HepG2 (cell line): ENCODE measurements at regions not wholly inside any gene's neighbourhood (a gene's known extent, or its start where the extent isn't known, plus 50 kb on each side); places are given as distances from the start of the nearest gene placed in this dataset.

Experiments used
- ATAC-seq: fragments of 200-7000 bp; cut with Tn5 transposase; 3 replicates; pipeline ENCODE4 v1.9.1; 2020; ENCODE audit warnings: mild to moderate bottlenecking, moderate library complexity
- BruUV-seq: library from RNA; stranded (reverse); fragments of 400-500 nt; replicated peaks from 2 replicates; lab custom pipeline; 2021; lab: Mats Ljungman, UMichigan
- CTCF ChIA-PET: fragments of 300-600 bp; formaldehyde crosslinking; extraction: SDS; loops from one replicate; lab custom pipeline; 2021; ENCODE audit warnings: low total read pairs, inconsistent platforms, low intra/inter-chr PET ratio; lab: Yijun Ruan, JAX
- POLR2A ChIA-PET: fragments of 350-600 bp; sonication (Branson Sonifier 250); formaldehyde crosslinking; loops from one replicate; lab custom pipeline; 2020; ENCODE audit warnings: antibody characterized with exemption, inconsistent platforms; lab: Yijun Ruan, JAX
- DNase-seq: peaks from one replicate; pipeline ENCODE4 v3.0.0-alpha.2; 2015; ENCODE audit warnings: low spot score
- FAIRE-seq: peaks from 3 replicates; lab custom pipeline; 2011; peaks lifted over from hg19 to GRCh38; lab: Jason Lieb, UNC
- H2AFZ ChIP-seq: one replicate; pipeline ENCODE4 v1.6.1; 2011; ENCODE audit warnings: low read length, inconsistent platforms
- H3K27ac ChIP-seq: fragments of 300-600 bp; 3 replicates; pipeline ENCODE4 v1.8.0; 2011; ENCODE audit warnings: mixed run types, mild to moderate bottlenecking, mixed read lengths, low read length, inconsistent platforms; ENCODE audit not compliant: insufficient read depth; ENCODE audit errors: extremely low read length
- H3K27me3 ChIP-seq, 2 experiments: fragments of 200-600 bp in 1 of 2; 2 replicates in 1 of 2; 3 replicates in 1 of 2; pipeline versions ENCODE4 v1.6.0 to v1.8.0; 2011; ENCODE audit warnings: low read length in 2 of 2, mild to moderate bottlenecking in 2 of 2, moderate library complexity in 2 of 2, inconsistent platforms in 1 of 2; ENCODE audit not compliant: insufficient read depth in 2 of 2, control insufficient read depth in 1 of 2
- H3K36me3 ChIP-seq, 2 experiments: fragments of 200-600 bp in 1 of 2; replicated peaks in 1 of 2; 2 replicates in 1 of 2; 3 replicates in 1 of 2; pipeline versions ENCODE4 v1.5.1 to v1.8.0; 2011; ENCODE audit warnings: low read length in 2 of 2, inconsistent platforms in 1 of 2; ENCODE audit not compliant: insufficient read depth in 2 of 2, control insufficient read depth in 1 of 2
- H3K4me1 ChIP-seq: 2 replicates; pipeline ENCODE4 v1.5.1; 2012; ENCODE audit warnings: low read length, inconsistent platforms; ENCODE audit not compliant: insufficient read depth
- H3K4me2 ChIP-seq: 2 replicates; pipeline ENCODE4 v1.6.0; 2011; ENCODE audit warnings: low read depth, low read length, inconsistent platforms
- H3K4me3 ChIP-seq, 3 experiments: fragments of 200-600 bp in 1 of 3; sonication (generic), shearing (Covaris generic) in 1 of 3; replicated peaks in 1 of 3; 2 replicates each; pipeline ENCODE4 v1.5.1; 2011 to 2016; ENCODE audit warnings: low read length in 3 of 3, inconsistent platforms in 2 of 3, low read depth in 2 of 3, mild to moderate bottlenecking in 2 of 3, control low read depth in 1 of 3, mixed read lengths in 1 of 3; ENCODE audit not compliant: insufficient read depth in 1 of 3
- H3K79me2 ChIP-seq: one replicate; pipeline ENCODE4 v1.6.1; 2011; ENCODE audit warnings: low read length, inconsistent platforms; ENCODE audit not compliant: insufficient read depth
- H3K9ac ChIP-seq: 2 replicates; pipeline ENCODE4 v1.6.0; 2011; ENCODE audit warnings: mild to moderate bottlenecking, low read depth, low read length, inconsistent platforms; ENCODE audit not compliant: insufficient read depth
- H3K9me3 ChIP-seq: 2 replicates; pipeline ENCODE4 v1.5.1; 2012; ENCODE audit warnings: mild to moderate bottlenecking, low read length
- H4K20me1 ChIP-seq: 2 replicates; pipeline ENCODE4 v1.6.0; 2011; ENCODE audit warnings: inconsistent platforms, mild to moderate bottlenecking, low read length, moderate library complexity; ENCODE audit not compliant: insufficient read depth
- ATM ChIP-seq: fragments of 450-650 bp; IDR thresholded peaks from 2 replicates; pipeline ENCODE4 v1.7.1; 2017; ENCODE audit warnings: mild to moderate bottlenecking, borderline replicate concordance
- MAFF ChIP-seq: IDR thresholded peaks from 2 replicates; pipeline ENCODE4 v1.6.1; 2011; ENCODE audit warnings: low read depth, low read length, improper control_type of control experiment
- MAFK ChIP-seq, 2 experiments: IDR thresholded peaks in 1 of 2; conservative IDR thresholded peaks in 1 of 2; 2 replicates each; pipeline ENCODE4 v1.6.1; 2011; ENCODE audit warnings: improper control_type of control experiment in 2 of 2, low read length in 2 of 2
- NCOA1 ChIP-seq: sonication (generic); formaldehyde crosslinking; IDR thresholded peaks from 2 replicates; pipeline ENCODE4 v1.9.0; 2021; ENCODE audit warnings: missing genetic modification reagents
- ZBTB25 ChIP-seq: IDR thresholded peaks from 2 replicates; pipeline ENCODE4 v1.6.1; 2018; ENCODE audit warnings: missing genetic modification reagents
- ZNF232 ChIP-seq: sonication (generic); formaldehyde crosslinking; IDR thresholded peaks from 2 replicates; pipeline ENCODE4 v1.4.0; 2020; ENCODE audit warnings: missing genetic modification reagents, borderline replicate concordance
- WGBS: methylation state at CpG from one replicate; pipeline ENCODE4 v1.1.6; 2017; ENCODE audit warnings: low lambda C conversion rate; 5-methylcytosine and 5-hydroxymethylcytosine counted together
- in situ Hi-C: cut with HindIII; loops from 2 replicates; pipeline ENCODE4 v1.10.0; 2017; ENCODE audit warnings: low pct_unique_long_range_greater_than_20kb; ENCODE audit not compliant: extremely low pct_ligation_motif_present
- intact Hi-C: fragments of 100-400 bp; cut with micrococcal nuclease; formaldehyde crosslinking; loops from one replicate; pipeline ENCODE4 v1.10.0; 2022; ENCODE audit not compliant: unreplicated experiment

GRCh38 chr6:113394729-113395128 is 462.4 kb upstream of the MARCKS start:
- H3K4me2 ChIP-seq: no peak overlapping the region
- no peak overlapping the region for H3K9ac ChIP-seq
- DNase-seq (no peak), FAIRE-seq (no peak), ATAC-seq (no peak)
- H3K9me3 ChIP-seq: no peaks in the 10 kb centered on the region
- H3K79me2 ChIP-seq: no peaks in the 10 kb centered on the region
- ChIA-PET CTCF (no interaction called here), POLR2A (no interaction called here)
- H3K4me3 ChIP-seq: no peak overlapping the region
- no peaks in the 10 kb centered on the region; a peak in 1 of 5 replicates for H3K27me3 ChIP-seq
- H3K4me1 ChIP-seq: no peaks in the 10 kb centered on the region
- 44% methylated on average over 2 of the region's 2 CpGs for WGBS
- no peak overlapping the region for H2AFZ ChIP-seq
- no TSS peak for BruUV-seq
- no peaks in the 10 kb centered on the region for H3K36me3 ChIP-seq
- H4K20me1 ChIP-seq: no peaks in the 10 kb centered on the region
- H3K27ac ChIP-seq: no peak overlapping the region
- in situ Hi-C loops (no loop called here), intact Hi-C loops (loop anchor here (5.0 kb wide), 1 partner anchor 87 kb away; no protein-coding TSS in a partner anchor)
- TF ChIP-seq MAFF: 0 out of 2 replicates have a peak, but pooled peaks have one; percentile 19
- no peak for TF ChIP-seq ZNF232 (CRISPR knock-in tag)
- no peak for TF ChIP-seq ZBTB25 (CRISPR knock-in tag)
- TF ChIP-seq NCOA1: no peak
- peak in 1 of 2 experiments; percentile 59; a peak in 2 of 4 replicates for TF ChIP-seq MAFK (conservative IDR thresholded peaks at IDR 0.05 in 1 of 2, IDR thresholded peaks at IDR 0.05 in 1 of 2; ENCODE audit: low read length in 2 of 2)

GRCh38 chr6:113396730-113397129 is 460.4 kb upstream of the MARCKS start:
- ChIA-PET CTCF (no interaction called here), POLR2A (no interaction called here)
- Histone ChIP-seq H3K9me3 (no peaks in the 10 kb centered on the region), H2AFZ (no peak overlapping the region), H3K9ac (no peak overlapping the region), H3K4me2 (no peak overlapping the region), H3K27ac (no peak overlapping the region), H3K36me3 (no peaks in the 10 kb centered on the region), H4K20me1 (no peaks in the 10 kb centered on the region), H3K4me3 (no peak overlapping the region), H3K79me2 (no peaks in the 10 kb centered on the region), H3K4me1 (no peaks in the 10 kb centered on the region), H3K27me3 (no peaks in the 10 kb centered on the region; a peak in 1 of 5 replicates)
- ATAC-seq (no peak), FAIRE-seq (no peak), DNase-seq (no peak)
- BruUV-seq: no TSS peak
- in situ Hi-C loops (no loop called here), intact Hi-C loops (no loop called here)
- WGBS: 86% methylated on average over 2 of the region's 2 CpGs
- TF ChIP-seq MAFK (conservative IDR thresholded peaks at IDR 0.05 in 1 of 2, IDR thresholded peaks at IDR 0.05 in 1 of 2; ENCODE audit: low read length in 2 of 2): peak; percentile 5 to 72; a peak in 2 of 4 replicates
- no peak for TF ChIP-seq ATM
- peak; percentile 62 for TF ChIP-seq MAFF
